Type B pancreatic cell (in vitro differentiated cells): ENCODE measurements at regions not wholly inside any gene's neighbourhood (a gene's known extent, or its start where the extent isn't known, plus 50 kb on each side); places are given as distances from the start of the nearest gene placed in this dataset.
"Not testable (repeated sequence)": the region's sequence is repeated elsewhere in the genome, so short reads cannot be mapped to it uniquely, and the experiment has no call there.

ENCODE experiments used
- DNase-seq: peaks from one replicate; pipeline ENCODE4 v3.0.0; 2021; ENCODE audit warnings: mixed read lengths; ENCODE audit not compliant: unreplicated experiment; ENCODE audit errors: extremely low spot score
- H3K27ac Mint-ChIP-seq: 2 replicates; pipeline ENCODE4 v1.8.0; 2021; ENCODE audit warnings: mild to moderate bottlenecking, mixed read lengths
- H3K27me3 Mint-ChIP-seq: 2 replicates; pipeline ENCODE4 v1.8.0; 2021; ENCODE audit warnings: mixed read lengths
- H3K36me3 Mint-ChIP-seq: 2 replicates; pipeline ENCODE4 v1.8.0; 2021; ENCODE audit warnings: mixed read lengths
- H3K4me1 Mint-ChIP-seq: one replicate; pipeline ENCODE4 v1.8.0; 2021; ENCODE audit warnings: mixed read lengths; ENCODE audit not compliant: unreplicated experiment
- H3K4me3 Mint-ChIP-seq: 2 replicates; pipeline ENCODE4 v1.8.0; 2021; ENCODE audit warnings: mild to moderate bottlenecking, mixed read lengths
- H3K9me3 Mint-ChIP-seq: 2 replicates; pipeline ENCODE4 v1.8.0; 2021; ENCODE audit warnings: mixed read lengths
- TF ChIP-seq, protein P1 (sequence below): fragments of 200-600 bp; sonication (generic); conservative IDR thresholded peaks from 2 replicates; pipeline ENCODE4 v1.5.0; 2021; ENCODE audit warnings: antibody characterized with exemption, mild to moderate bottlenecking

DNA sequence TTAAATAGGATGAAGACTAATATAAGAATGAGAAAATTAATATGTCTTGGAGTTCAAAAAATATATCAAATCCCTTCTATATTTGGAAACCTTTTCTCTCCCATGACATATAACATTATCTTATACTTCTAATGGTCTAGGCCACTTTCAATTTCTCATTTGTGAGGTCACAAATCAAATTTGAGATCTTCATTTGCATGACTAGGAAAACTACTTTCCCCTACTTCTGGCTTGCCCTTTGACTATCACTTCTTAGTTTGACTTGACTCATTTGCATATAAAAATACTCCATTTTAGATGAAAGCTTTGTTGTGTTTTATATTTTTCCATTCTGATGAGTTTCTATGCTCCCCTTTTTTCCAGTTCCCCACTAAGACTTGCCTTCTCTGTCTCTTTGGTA is 598.6 kb upstream of the TBL1XR1 start:
- no peak overlapping the region for H3K27ac Mint-ChIP-seq

DNA sequence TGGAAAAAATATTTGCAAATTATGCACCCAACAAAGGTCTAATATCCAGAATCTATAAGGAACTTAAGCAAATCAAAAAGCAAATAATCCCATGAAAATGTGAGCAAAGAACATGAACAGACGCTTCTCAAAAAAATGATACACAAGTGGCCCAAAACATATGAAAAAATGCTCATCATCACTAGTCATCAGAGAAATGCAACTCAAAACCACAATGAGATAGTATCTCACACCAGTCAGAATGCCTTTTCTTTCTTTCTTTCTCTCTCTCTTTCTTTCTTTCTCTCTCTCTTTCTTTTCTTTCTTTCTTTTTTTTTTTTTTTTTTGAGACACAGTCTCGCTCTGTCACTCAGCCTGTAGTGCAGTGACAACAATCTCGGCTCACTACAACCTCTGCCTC is 602.9 kb upstream of the TBL1XR1 start:
- peaks cover 10% of the 10 kb centered on the region for H3K4me1 Mint-ChIP-seq
- not testable (repeated sequence) for H3K36me3 Mint-ChIP-seq, H3K9me3 Mint-ChIP-seq, DNase-seq, H3K4me3 Mint-ChIP-seq, H3K27ac Mint-ChIP-seq, H3K27me3 Mint-ChIP-seq

More for the DNA sequence above, 598.6 kb upstream of the TBL1XR1 start:
- Mint-ChIP-seq H3K27me3 (no peaks in the 10 kb centered on the region), H3K36me3 (peaks cover 3% of the 10 kb centered on the region), H3K9me3 (no peaks in the 10 kb centered on the region), H3K4me1 (peaks cover 7% of the 10 kb centered on the region), H3K4me3 (no peak overlapping the region)
- TF ChIP-seq, protein P1, sequence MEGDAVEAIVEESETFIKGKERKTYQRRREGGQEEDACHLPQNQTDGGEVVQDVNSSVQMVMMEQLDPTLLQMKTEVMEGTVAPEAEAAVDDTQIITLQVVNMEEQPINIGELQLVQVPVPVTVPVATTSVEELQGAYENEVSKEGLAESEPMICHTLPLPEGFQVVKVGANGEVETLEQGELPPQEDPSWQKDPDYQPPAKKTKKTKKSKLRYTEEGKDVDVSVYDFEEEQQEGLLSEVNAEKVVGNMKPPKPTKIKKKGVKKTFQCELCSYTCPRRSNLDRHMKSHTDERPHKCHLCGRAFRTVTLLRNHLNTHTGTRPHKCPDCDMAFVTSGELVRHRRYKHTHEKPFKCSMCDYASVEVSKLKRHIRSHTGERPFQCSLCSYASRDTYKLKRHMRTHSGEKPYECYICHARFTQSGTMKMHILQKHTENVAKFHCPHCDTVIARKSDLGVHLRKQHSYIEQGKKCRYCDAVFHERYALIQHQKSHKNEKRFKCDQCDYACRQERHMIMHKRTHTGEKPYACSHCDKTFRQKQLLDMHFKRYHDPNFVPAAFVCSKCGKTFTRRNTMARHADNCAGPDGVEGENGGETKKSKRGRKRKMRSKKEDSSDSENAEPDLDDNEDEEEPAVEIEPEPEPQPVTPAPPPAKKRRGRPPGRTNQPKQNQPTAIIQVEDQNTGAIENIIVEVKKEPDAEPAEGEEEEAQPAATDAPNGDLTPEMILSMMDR = no peak
- no peak for DNase-seq

DNA sequence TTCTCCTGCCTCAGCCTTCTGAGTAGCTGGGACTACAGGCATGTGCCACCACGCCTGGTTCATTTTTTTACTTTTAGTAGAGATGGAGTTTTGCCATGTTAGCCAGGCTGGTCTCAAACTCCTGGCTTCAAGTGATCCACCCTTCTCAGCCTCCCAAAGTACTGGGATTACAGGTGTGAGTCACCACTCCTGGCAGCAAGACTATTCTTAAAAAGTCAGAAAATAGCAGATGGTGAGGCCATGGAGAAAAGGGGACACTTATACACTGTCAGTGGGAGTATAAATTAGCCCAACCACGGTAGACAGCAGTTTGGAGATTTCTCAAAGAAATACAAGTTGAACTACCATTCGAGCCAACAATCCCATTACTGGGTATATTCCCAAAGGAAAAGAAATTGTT is 603.3 kb upstream of the TBL1XR1 start:
- H3K27ac Mint-ChIP-seq = no peak overlapping the region
- H3K27me3 Mint-ChIP-seq = no peaks in the 10 kb centered on the region
- H3K4me3 Mint-ChIP-seq = no peak overlapping the region
- TF ChIP-seq, protein P1 = no peak
- peaks cover 10% of the 10 kb centered on the region for H3K4me1 Mint-ChIP-seq
- DNase-seq = no peak
- no peaks in the 10 kb centered on the region for H3K9me3 Mint-ChIP-seq
- H3K36me3 Mint-ChIP-seq = no peaks in the 10 kb centered on the region

DNA sequence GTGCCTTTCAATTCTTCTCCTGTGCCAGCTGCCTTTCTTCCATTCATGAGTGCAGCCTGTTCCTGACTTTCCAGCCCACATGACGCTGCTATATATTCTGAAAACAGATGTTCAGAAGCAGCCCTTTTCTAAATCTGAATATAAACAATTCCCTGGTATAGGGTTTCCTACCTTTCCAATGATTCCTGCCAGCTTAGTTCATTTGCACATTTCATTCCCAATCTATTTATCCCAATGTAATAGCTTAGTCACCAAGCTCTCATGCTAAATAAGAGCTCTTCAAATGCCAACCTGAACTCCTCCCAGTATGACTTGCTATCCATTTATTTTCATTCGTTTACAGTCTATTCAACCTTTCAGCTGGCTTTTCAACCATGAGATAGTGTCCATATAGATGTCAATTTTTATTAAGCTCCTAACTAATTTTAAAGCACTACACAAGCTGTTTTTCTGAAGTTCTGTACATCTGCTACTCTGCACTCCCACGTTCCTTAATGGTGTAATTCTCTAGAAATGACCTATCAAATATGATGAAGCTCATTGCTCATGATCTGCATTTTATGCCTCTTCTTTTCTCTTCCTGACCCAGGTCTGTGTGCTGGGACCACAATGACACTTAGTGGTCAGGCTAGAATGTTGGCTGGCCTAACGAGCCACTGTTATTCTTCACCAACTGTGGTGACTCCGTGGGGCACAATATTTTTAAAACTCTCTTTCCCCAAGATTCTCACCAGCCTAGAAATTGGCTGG is 605.0 kb upstream of the TBL1XR1 start:
- Mint-ChIP-seq H3K27me3 (no peaks in the 10 kb centered on the region), H3K9me3 (no peaks in the 10 kb centered on the region), H3K4me1 (peaks cover 10% of the 10 kb centered on the region), H3K27ac (no peak overlapping the region), H3K4me3 (peak overlapping the region; percentile 4), H3K36me3 (no peaks in the 10 kb centered on the region)
- no peak for DNase-seq
- TF ChIP-seq, protein P1 = no peak

DNA sequence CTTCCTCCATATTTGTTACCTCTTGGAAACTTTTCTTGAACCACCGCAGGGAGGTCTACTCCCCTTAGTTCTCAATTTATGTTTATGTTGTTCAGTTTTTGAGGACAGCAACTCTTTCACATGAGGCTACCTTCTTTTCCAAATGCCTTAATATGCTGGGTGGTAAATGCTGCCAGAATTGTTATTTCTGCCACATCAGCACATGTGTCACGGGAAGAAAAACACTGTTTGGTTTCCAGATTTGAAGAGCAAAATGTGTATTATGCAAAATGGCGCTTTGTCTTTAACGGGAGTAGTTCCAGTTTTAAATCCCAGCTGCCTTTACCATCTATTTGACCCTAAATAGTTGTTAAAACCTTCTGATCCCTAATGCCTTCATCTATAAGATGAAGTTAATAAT is 606.2 kb upstream of the TBL1XR1 start:
- no peak for DNase-seq
- Mint-ChIP-seq H3K36me3 (no peaks in the 10 kb centered on the region), H3K9me3 (no peaks in the 10 kb centered on the region), H3K27ac (no peak overlapping the region), H3K4me3 (no peak overlapping the region), H3K27me3 (no peaks in the 10 kb centered on the region), H3K4me1 (peaks cover 10% of the 10 kb centered on the region)
- TF ChIP-seq, protein P1 = no peak

DNA sequence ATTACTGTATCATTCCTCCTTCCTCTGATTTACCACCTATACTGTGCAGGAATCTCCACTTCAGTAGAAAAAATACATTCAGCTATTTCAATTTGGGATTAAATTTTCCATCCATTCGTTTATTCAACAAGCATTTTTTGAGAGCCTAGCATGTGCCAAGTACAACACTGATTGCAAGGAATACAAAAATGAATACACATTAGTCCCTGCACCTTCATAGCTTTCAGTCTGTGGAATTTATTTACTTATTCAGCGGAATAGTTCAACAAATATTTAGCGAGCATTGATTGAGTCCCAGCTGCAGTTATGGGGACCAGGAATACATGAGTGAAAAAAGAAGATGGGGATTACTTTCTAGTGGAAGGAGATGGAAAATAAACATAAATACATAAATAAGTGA is 606.8 kb upstream of the TBL1XR1 start:
- Mint-ChIP-seq H3K4me3 (no peak overlapping the region), H3K9me3 (no peaks in the 10 kb centered on the region), H3K27me3 (no peaks in the 10 kb centered on the region), H3K4me1 (peaks cover 10% of the 10 kb centered on the region), H3K36me3 (no peaks in the 10 kb centered on the region), H3K27ac (no peak overlapping the region)
- DNase-seq = no peak
- TF ChIP-seq, protein P1 = no peak
